ENCODE measurements at regions not wholly inside any gene's neighbourhood (a gene's known extent, or its start where the extent isn't known, plus 50 kb on each side); places are given as distances from the start of the nearest gene placed in this dataset.

DNA sequence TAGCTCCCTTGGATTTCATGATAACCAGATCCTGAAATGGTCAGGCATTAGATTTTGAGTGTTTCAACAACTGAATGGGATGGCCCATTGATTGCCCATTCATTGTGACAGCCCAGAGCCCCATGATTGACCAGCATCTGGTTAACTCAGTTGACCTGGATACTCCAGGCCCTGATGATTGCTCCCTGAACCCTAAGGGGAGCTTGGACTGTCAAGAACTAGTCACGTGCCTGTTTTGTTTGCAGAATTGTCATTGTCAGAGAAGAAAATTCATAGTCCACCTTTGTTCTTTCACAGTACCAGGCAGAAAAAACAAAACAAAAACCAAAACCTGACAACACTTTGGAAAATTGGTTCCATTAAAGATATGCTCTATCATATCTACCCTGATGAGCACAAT lies 241.3 kb upstream of the ONECUT1 start:
- TF ChIP-seq EP300 (IDR thresholded peaks at IDR 0.05), result no peak
- TF ChIP-seq, protein P1, sequence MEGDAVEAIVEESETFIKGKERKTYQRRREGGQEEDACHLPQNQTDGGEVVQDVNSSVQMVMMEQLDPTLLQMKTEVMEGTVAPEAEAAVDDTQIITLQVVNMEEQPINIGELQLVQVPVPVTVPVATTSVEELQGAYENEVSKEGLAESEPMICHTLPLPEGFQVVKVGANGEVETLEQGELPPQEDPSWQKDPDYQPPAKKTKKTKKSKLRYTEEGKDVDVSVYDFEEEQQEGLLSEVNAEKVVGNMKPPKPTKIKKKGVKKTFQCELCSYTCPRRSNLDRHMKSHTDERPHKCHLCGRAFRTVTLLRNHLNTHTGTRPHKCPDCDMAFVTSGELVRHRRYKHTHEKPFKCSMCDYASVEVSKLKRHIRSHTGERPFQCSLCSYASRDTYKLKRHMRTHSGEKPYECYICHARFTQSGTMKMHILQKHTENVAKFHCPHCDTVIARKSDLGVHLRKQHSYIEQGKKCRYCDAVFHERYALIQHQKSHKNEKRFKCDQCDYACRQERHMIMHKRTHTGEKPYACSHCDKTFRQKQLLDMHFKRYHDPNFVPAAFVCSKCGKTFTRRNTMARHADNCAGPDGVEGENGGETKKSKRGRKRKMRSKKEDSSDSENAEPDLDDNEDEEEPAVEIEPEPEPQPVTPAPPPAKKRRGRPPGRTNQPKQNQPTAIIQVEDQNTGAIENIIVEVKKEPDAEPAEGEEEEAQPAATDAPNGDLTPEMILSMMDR (IDR thresholded peaks at IDR 0.05), result no peak
- no peak for TF ChIP-seq CHD4 (IDR thresholded peaks at IDR 0.05; ENCODE audit: borderline replicate concordance)
